HG02981 (cell line): ENCODE measurements at regions not wholly inside any gene's neighbourhood (a gene's known extent, or its start where the extent isn't known, plus 50 kb on each side); places are given as distances from the start of the nearest gene placed in this dataset.
"Not testable (repeated sequence)": the region's sequence is repeated elsewhere in the genome, so short reads cannot be mapped to it uniquely, and the experiment has no call there.

Experiments
- ATAC-seq: cut with Tn5 transposase; IDR thresholded peaks from one replicate; pipeline ENCODE4 v1.9.1; 2021; ENCODE audit warnings: mild to moderate bottlenecking, moderate library complexity; ENCODE audit not compliant: unreplicated experiment

DNA sequence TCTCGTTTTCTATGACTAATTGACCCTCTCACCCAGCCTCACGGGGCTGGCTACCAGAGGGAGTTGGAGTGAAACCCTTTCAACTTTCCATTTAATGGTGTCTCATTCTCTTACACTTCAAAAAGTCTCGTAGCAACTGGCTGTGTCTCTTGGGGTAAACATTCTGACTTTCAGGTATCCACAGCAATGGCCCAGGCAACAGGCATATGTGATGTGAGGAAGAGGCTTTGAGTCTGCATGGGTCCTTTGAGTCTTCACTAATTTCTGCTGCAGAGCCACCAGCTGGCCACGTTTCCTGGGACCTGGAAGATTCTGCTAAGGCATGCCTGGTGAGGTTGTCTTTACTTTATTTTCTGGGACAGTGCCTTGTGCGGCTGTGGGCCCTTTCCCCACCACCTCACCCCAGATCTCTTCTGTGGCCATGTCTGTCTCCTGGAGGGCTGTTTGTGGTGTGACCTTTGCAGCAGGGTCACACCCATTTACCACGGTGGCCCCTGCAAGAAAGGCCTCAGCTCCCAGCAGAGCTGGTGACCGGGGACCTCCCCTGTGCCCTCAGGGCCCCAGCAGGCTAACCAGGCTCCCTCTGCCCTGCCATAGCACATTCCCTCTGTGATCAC lies 112.5 kb upstream of the FRG1 start:
- no peak for ATAC-seq

GRCh38 chr4:189832528-189832927 lies 108.1 kb upstream of the FRG1 start:
- no peak for ATAC-seq

DNA sequence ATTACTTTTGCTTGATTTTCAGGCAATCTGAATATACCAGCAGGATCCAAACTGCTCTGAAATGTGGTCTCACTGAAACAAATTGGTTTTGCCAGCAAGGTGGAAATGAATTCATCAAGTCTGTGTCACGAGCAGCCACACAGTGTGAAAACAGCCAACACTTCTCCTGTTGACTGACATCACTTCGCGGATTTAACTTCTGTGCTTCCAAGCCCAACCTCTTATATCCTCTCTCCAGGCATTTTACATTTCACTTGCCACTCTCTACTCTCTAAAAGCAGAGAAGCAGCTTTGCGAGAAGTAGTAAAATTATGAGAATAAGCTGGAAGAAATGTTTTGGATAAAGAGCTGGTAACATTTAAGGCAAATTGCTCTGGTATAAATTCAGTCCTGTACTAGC lies 106.1 kb upstream of the FRG1 start:
- no peak for ATAC-seq

DNA sequence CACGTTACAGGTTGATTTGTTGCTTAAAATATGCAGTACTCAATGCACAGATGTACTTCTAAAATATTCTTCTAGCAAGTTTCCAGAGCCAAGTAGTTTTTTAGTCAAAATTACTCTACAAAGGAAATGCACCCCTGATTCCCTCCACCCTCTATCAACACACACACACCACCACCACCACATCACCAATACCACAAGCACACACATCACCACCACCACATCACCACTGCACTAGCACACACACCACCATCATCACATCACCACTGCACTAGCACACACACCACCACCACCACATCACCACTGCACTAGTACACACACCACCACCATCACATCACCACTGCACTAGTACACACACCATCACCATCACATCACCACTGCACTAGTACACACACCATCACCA lies 105.2 kb upstream of the FRG1 start:
- ATAC-seq: no peak

DNA sequence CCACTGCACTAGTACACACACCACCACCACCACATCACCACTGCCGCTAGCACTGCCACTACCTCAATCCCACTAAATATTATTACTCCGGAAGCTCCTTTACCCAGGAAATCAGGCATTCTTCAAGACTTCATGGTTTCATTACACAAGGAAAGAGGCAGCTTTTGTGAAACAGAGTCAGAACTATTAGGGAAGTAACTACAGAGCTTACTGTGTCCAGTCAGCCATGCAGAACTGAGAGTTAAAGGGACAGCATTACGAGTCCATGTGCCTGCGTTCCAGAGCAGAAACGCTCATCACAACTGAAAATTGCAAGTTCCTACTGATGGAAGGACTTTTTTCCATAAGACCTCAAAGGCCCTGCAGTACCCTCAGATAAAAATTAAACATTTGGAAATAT lies 103.2 kb upstream of the FRG1 start:
- ATAC-seq: no peak

GRCh38 chr4:189838821-189839497 lies 101.7 kb upstream of the FRG1 start:
- no peak for ATAC-seq

GRCh38 chr4:189840356-189840755 lies 100.3 kb upstream of the FRG1 start:
- no peak for ATAC-seq

DNA sequence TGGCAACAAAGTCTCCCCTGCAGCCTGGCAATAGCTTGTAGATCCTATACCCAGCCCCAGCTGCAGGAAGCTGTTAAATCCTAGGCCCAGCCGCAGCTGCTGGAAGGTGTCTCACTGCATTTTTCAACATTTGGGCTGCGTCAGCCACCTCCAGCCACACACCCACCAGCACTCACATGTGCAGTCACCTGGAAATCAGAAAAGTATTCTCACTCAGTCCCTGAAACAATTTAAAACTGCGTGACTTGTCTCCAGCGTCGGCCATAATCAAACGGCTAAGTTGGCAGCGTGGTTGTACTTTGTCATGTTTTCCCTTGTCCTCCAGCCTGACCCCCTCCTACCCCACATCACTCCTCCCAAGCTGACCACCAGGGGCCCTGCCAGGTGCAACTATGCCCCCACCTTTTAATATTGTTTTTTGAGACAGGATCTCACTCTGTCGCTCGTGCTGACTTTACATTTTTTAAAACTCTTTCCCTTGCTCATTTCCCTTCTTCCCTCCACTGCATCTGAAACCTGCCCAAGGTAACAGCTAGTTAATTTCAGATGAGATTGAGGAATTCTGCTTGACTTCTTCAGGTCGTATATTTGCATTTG lies 97.2 kb upstream of the FRG1 start:
- no peak for ATAC-seq

DNA sequence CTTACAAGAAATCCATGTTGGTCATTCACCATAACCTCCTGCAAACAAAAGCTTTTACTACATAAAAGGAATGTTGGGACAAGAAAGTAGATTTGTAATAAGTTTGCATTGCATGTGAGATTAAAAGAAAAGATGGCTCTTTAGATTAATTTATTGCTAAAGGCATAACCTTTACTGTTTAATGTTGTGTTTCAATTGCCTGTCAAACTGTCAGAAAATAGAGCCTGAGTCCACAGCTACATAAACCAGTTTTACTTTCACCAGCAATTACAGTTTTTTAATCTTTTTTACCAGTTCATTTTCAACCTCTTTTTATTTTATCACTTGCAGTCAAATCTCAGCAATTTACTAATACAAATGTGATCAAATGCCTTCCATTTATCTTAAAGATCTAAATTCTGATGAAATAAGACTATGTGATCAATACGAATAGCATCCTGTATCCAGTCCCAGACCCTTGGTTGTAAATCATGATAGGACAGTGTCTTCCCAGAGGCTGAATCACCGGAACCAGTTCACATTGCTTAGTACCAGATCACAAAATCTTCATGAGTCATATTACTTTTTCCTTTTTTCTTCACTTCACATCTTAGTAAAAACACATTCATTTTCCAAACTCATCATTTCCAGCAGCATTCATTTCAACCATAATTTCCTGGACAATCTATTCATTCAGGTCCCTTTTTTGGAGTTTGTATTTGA lies 95.4 kb upstream of the FRG1 start:
- no peak for ATAC-seq

DNA sequence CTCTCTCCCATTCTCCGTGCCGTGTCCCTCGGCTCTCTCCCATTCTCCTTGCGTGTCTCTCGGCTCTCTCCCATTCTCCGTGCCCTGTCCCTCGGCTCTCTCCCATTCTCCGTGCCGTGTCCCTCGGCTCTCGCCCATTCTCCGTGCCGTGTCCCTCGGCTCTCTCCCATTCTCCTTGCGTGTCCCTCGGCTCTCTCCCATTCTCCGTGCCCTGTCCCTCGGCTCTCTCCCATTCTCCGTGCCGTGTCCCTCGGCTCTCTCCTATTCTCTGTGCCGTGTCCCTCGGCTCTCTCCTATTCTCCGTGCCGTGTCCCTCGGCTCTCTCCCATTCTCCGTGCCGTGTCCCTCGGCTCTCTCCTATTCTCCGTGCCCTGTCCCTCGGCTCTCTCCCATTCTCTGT lies 94.6 kb upstream of the FRG1 start:
- ATAC-seq: not testable (repeated sequence)

DNA sequence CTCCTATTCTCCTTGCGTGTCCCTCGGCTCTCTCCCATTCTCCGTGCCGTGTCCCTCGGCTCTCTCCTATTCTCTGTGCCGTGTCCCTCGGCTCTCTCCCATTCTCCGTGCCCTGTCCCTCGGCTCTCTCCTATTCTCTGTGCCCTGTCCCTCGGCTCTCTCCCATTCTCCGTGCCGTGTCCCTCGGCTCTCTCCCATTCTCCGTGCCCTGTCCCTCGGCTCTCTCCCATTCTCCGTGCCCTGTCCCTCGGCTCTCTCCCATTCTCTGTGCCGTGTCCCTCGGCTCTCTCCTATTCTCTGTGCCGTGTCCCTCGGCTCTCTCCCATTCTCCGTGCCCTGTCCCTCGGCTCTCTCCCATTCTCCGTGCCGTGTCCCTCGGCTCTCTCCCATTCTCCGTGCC lies 94.1 kb upstream of the FRG1 start:
- not testable (repeated sequence) for ATAC-seq

DNA sequence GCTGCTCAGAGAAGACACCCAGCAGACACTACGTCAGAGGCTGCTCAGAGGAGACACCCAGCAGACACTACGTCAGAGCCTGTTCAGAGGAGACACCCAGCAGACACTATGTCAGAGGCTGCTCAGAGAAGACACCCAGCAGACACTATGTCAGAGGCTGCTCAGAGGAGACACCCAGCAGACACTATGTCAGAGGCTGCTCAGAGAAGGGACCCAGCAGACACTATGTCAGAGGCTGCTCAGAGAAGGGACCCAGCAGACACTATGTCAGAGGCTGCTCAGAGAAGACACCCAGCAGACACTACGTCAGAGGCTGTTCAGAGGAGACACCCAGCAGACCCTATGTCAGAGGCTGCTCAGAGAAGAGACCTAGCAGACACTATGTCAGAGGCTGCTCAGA lies 92.0 kb upstream of the FRG1 start:
- not testable (repeated sequence) for ATAC-seq

- no peak for ATAC-seq
Observed at GRCh38 chr4:189850239-189850856, 90.3 kb upstream of the FRG1 start.

DNA sequence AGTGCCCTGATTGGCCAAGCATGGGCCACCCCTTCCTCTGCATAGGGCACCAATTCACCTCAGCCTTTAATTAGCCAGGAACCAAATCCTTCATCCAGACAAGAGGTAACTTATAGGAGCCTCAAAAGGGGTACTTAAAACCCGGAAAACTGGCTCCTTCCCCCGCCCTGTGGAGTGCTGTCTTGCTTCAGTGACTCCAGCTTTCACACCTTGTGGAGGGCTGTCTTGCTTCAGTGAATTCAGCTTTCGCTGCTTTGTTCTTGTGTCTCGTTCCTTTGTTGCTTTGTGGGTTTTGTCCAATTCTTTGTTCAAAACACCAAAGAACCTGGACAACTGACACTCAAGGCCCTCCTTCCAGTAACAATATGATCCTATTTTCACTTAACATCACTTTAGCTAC lies 82.2 kb upstream of the FRG1 start:
- no peak for ATAC-seq

GRCh38 chr4:189861101-189861500 lies 79.6 kb upstream of the FRG1 start:
- ATAC-seq: no peak

GRCh38 chr4:189869236-189869635 lies 71.4 kb upstream of the FRG1 start:
- no peak for ATAC-seq

- ATAC-seq: no peak
Observed at GRCh38 chr4:189870511-189871234, 70.0 kb upstream of the FRG1 start.

GRCh38 chr4:189874591-189874990 lies 66.1 kb upstream of the FRG1 start:
- ATAC-seq: no peak

- not testable (repeated sequence) for ATAC-seq
Observed at GRCh38 chr4:189881190-189881589, 59.5 kb upstream of the FRG1 start.

DNA sequence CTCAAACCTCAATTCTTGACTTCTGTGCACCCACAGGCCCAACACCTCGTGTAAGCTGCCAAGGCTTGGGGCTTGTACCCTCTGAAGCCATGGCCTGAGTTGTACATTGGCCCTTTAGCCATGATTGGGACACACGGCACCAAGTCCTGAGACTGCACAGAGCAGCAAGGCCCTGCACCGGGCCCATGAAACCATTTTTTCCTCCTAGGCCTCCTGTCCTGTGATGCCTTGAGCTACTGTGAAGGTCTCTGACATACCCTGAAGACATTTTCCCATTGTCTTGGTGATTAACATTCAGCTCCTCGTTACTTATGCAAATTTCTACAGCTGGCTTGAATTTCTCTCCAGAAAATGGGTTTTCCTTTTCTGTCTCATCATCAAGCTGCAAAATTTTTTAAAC lies 52.3 kb upstream of the FRG1 start:
- ATAC-seq: not testable (repeated sequence)
